Gastrocnemius medialis (tissue), 4 donors: ENCODE measurements at regions not wholly inside any gene's neighbourhood (a gene's known extent, or its start where the extent isn't known, plus 50 kb on each side); places are given as distances from the start of the nearest gene placed in this dataset.

Experiments used
- CTCF ChIP-seq, 5 experiments: fragments of 450-650 bp in 3 of 5; fragments of 200-600 bp in 2 of 5; sonication (generic) in 2 of 5; IDR thresholded peaks in 4 of 5; conservative IDR thresholded peaks in 1 of 5; 1 replicate in 4 of 5; 2 replicates in 1 of 5; pipeline ENCODE4 v1.5.1; 2016 to 2019; ENCODE audit warnings: antibody characterized with exemption in 5 of 5, mild to moderate bottlenecking in 3 of 5, moderate library complexity in 3 of 5
- POLR2A ChIP-seq, 2 donors: fragments of 450-650 bp; IDR thresholded peaks; one replicate each; pipeline ENCODE4 v1.6.1; 2017; ENCODE audit warnings: antibody characterized with exemption in 2 of 2, mild to moderate bottlenecking in 2 of 2, moderate library complexity in 2 of 2

- no peak for TF ChIP-seq POLR2A (IDR thresholded peaks at IDR 0.05)
- TF ChIP-seq CTCF (IDR thresholded peaks at IDR 0.05 in 4 of 5, conservative IDR thresholded peaks at IDR 0.05 in 1 of 5): no peak
Measured at GRCh38 chr4:22245294-22245693, 270.6 kb downstream of the ADGRA3 start.
